HL-60 (cell line): ENCODE measurements at regions not wholly inside any gene's neighbourhood (a gene's known extent, or its start where the extent isn't known, plus 50 kb on each side); places are given as distances from the start of the nearest gene placed in this dataset.

Experiments
- DNase-seq, 2 experiments: peaks; one replicate each; pipeline ENCODE4 v3.0.0-alpha.2; 2010 to 2020; ENCODE audit warnings: low read depth in 1 of 2, low spot score in 1 of 2
- H3K27ac ChIP-seq: fragments of 250-450 bp; sonication (Bioruptor Pico); replicated peaks from 2 replicates; pipeline ENCODE4 v1.5.1; 2020; ENCODE audit warnings: mild to moderate bottlenecking, moderate library complexity
- H3K27me3 ChIP-seq: fragments of 250-450 bp; sonication (Bioruptor Pico); 2 replicates; pipeline ENCODE4 v1.5.1; 2021; ENCODE audit warnings: mild to moderate bottlenecking, moderate library complexity; ENCODE audit not compliant: insufficient read depth, poor library complexity, severe bottlenecking
- H3K4me3 ChIP-seq: replicated peaks from 2 replicates; pipeline ENCODE4 v1.5.1; 2011; ENCODE audit warnings: mild to moderate bottlenecking, control low read depth, low read length; ENCODE audit not compliant: insufficient read depth
- GABPA ChIP-seq: IDR thresholded peaks from 2 replicates; pipeline ENCODE4 v1.6.1; 2012; ENCODE audit warnings: low read depth
- POLR2AphosphoS5 ChIP-seq: IDR thresholded peaks from 2 replicates; pipeline ENCODE4 v1.6.1; 2012; ENCODE audit warnings: low read depth
- REST ChIP-seq: IDR thresholded peaks from 2 replicates; pipeline ENCODE4 v1.6.1; 2012; ENCODE audit warnings: low read depth; ENCODE audit not compliant: insufficient replicate concordance
- SPI1 ChIP-seq: IDR thresholded peaks from 2 replicates; pipeline ENCODE4 v1.6.1; 2012; ENCODE audit warnings: low read depth, mild to moderate bottlenecking, borderline replicate concordance
- TF ChIP-seq, protein P1 (sequence below): IDR thresholded peaks from one replicate; pipeline ENCODE4 v1.5.1; 2011; ENCODE audit warnings: low read length, control low read depth, inconsistent platforms; ENCODE audit not compliant: insufficient read depth

DNA sequence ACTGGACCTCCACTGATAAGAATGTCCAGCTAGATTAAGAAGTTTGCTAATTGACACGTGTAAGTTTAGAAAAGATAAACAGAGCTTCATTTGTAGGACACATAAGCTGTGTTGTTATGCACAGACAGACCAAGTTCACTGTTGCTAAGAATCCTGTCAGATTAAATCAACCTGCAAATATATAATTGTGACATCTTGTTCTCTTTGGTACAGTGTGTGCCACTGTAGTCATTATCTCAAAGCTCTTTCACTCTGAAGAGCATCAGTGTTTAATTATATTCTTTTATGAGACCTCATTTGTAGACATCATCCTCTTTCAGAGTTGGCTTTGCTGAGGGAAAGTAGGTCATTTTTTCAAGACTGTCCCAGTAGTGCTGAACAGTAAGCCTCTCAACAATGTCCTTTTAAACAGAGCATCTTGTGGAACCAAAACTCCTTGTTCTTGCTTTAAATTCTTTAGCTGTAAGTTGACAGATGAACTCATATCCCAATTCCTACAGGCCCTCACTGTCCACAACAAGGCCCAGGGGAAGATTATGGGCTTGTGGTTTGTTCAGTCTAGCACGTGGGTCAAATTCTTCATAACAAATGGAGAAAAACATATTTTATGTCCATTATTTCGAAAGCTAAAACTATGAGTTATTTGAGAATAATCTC is 252.4 kb downstream of the HDGFL1 start:
- H3K27me3 ChIP-seq, result no peaks in the 10 kb centered on the region
- no peak for TF ChIP-seq SPI1
- TF ChIP-seq GABPA, result no peak
- no peak for TF ChIP-seq REST
- no peak for TF ChIP-seq POLR2AphosphoS5
- TF ChIP-seq, protein P1, sequence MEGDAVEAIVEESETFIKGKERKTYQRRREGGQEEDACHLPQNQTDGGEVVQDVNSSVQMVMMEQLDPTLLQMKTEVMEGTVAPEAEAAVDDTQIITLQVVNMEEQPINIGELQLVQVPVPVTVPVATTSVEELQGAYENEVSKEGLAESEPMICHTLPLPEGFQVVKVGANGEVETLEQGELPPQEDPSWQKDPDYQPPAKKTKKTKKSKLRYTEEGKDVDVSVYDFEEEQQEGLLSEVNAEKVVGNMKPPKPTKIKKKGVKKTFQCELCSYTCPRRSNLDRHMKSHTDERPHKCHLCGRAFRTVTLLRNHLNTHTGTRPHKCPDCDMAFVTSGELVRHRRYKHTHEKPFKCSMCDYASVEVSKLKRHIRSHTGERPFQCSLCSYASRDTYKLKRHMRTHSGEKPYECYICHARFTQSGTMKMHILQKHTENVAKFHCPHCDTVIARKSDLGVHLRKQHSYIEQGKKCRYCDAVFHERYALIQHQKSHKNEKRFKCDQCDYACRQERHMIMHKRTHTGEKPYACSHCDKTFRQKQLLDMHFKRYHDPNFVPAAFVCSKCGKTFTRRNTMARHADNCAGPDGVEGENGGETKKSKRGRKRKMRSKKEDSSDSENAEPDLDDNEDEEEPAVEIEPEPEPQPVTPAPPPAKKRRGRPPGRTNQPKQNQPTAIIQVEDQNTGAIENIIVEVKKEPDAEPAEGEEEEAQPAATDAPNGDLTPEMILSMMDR, result no peak
- DNase-seq, result no peak
- H3K27ac ChIP-seq, result no peak overlapping the region
- H3K4me3 ChIP-seq, result no peak overlapping the region

GRCh38 chr6:22825210-22825609 is 255.8 kb downstream of the HDGFL1 start:
- no peak overlapping the region for H3K4me3 ChIP-seq
- no peaks in the 10 kb centered on the region for H3K27me3 ChIP-seq
- no peak overlapping the region for H3K27ac ChIP-seq
- DNase-seq, result no peak
- TF ChIP-seq SPI1 (no peak), GABPA (no peak), POLR2AphosphoS5 (no peak), REST (no peak)
- TF ChIP-seq, protein P1, result no peak

DNA sequence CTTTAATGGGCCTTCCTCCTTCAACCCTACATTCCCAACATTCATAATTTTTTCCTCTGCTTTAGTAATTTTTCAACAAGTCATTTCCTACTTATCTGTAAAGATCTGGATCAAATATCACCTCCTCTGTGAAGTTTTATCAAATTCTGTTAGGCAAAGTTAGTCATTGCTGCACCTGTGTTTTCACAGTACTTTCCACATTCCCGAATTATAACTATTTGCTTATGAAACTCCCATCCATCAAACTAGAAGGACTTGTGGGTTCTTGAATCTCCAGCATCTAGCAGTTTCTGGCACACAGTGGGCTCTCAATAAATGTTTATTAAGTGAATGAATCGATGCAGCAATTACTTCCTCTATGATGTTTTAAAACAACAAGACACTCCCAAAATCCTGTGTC is 257.6 kb downstream of the HDGFL1 start:
- no peaks in the 10 kb centered on the region for H3K27me3 ChIP-seq
- H3K27ac ChIP-seq, result no peak overlapping the region
- TF ChIP-seq GABPA (no peak), POLR2AphosphoS5 (no peak), REST (no peak), SPI1 (no peak)
- TF ChIP-seq, protein P1, result no peak
- no peak for DNase-seq
- H3K4me3 ChIP-seq, result no peak overlapping the region
